KMS-11 (cell line): ENCODE measurements at regions not wholly inside any gene's neighbourhood (a gene's known extent, or its start where the extent isn't known, plus 50 kb on each side); places are given as distances from the start of the nearest gene placed in this dataset.

Experiments used
- H2AFZ ChIP-seq: fragments of 200-600 bp; sonication (generic); 2 replicates; pipeline ENCODE4 v1.6.1; 2016; ENCODE audit warnings: antibody characterized with exemption, mixed run types, low read depth
- H3K27ac ChIP-seq: fragments of 200-600 bp; sonication (generic); 2 replicates; pipeline ENCODE4 v1.6.1; 2016; ENCODE audit warnings: mild to moderate bottlenecking, mixed run types
- H3K27me3 ChIP-seq: fragments of 200-600 bp; sonication (generic); 2 replicates; pipeline ENCODE4 v1.6.1; 2017; ENCODE audit warnings: mild to moderate bottlenecking, low read depth, mixed run types, moderate library complexity; ENCODE audit not compliant: insufficient read depth
- H3K36me3 ChIP-seq: fragments of 200-600 bp; sonication (generic); 2 replicates; pipeline ENCODE4 v1.6.1; 2017; ENCODE audit warnings: mild to moderate bottlenecking, mixed run types; ENCODE audit not compliant: insufficient read depth
- H3K4me1 ChIP-seq: fragments of 200-600 bp; sonication (generic); 2 replicates; pipeline ENCODE4 v1.6.1; 2016; ENCODE audit warnings: mild to moderate bottlenecking, low read depth, mixed run types; ENCODE audit not compliant: poor library complexity, severe bottlenecking
- H3K4me2 ChIP-seq: fragments of 200-600 bp; sonication (generic); 2 replicates; pipeline ENCODE4 v1.7.0; 2016; ENCODE audit warnings: mild to moderate bottlenecking, mixed run types
- H3K4me3 ChIP-seq: fragments of 200-600 bp; sonication (generic); IDR thresholded peaks from 2 replicates; pipeline ENCODE4 v1.6.1; 2017; ENCODE audit warnings: low read depth, low read length, mixed read lengths; ENCODE audit not compliant: insufficient read depth
- H3K79me2 ChIP-seq: fragments of 200-600 bp; sonication (generic); 2 replicates; pipeline ENCODE4 v1.6.1; 2016; ENCODE audit warnings: low read depth, mixed run types; ENCODE audit not compliant: insufficient read depth
- H3K9ac ChIP-seq: fragments of 200-600 bp; sonication (generic); 2 replicates; pipeline ENCODE4 v1.6.1; 2016; ENCODE audit warnings: mild to moderate bottlenecking, mixed run types
- H4K20me1 ChIP-seq: fragments of 200-600 bp; sonication (generic); 2 replicates; pipeline ENCODE4 v1.6.1; 2016; ENCODE audit warnings: mild to moderate bottlenecking, mixed run types; ENCODE audit not compliant: insufficient read depth
- TF ChIP-seq, protein P1 (sequence below): fragments of 200-600 bp; sonication (generic); conservative IDR thresholded peaks from 2 replicates; pipeline ENCODE4 v1.6.1; 2017; ENCODE audit warnings: low read depth, mild to moderate bottlenecking, antibody characterized with exemption, low read length, moderate library complexity, mixed read lengths

GRCh38 chr12:75947156-75947723 lies 84.3 kb downstream of the PHLDA1 start:
- TF ChIP-seq, protein P1, sequence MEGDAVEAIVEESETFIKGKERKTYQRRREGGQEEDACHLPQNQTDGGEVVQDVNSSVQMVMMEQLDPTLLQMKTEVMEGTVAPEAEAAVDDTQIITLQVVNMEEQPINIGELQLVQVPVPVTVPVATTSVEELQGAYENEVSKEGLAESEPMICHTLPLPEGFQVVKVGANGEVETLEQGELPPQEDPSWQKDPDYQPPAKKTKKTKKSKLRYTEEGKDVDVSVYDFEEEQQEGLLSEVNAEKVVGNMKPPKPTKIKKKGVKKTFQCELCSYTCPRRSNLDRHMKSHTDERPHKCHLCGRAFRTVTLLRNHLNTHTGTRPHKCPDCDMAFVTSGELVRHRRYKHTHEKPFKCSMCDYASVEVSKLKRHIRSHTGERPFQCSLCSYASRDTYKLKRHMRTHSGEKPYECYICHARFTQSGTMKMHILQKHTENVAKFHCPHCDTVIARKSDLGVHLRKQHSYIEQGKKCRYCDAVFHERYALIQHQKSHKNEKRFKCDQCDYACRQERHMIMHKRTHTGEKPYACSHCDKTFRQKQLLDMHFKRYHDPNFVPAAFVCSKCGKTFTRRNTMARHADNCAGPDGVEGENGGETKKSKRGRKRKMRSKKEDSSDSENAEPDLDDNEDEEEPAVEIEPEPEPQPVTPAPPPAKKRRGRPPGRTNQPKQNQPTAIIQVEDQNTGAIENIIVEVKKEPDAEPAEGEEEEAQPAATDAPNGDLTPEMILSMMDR, result no peak
- H2AFZ ChIP-seq, result no peak overlapping the region
- no peak overlapping the region for H3K4me2 ChIP-seq
- no peak overlapping the region for H3K4me3 ChIP-seq
- no peaks in the 10 kb centered on the region for H4K20me1 ChIP-seq
- H3K79me2 ChIP-seq, result no peaks in the 10 kb centered on the region
- H3K4me1 ChIP-seq, result no peaks in the 10 kb centered on the region
- no peak overlapping the region for H3K27ac ChIP-seq
- no peak overlapping the region for H3K9ac ChIP-seq
- no peaks in the 10 kb centered on the region for H3K27me3 ChIP-seq
- no peaks in the 10 kb centered on the region for H3K36me3 ChIP-seq

DNA sequence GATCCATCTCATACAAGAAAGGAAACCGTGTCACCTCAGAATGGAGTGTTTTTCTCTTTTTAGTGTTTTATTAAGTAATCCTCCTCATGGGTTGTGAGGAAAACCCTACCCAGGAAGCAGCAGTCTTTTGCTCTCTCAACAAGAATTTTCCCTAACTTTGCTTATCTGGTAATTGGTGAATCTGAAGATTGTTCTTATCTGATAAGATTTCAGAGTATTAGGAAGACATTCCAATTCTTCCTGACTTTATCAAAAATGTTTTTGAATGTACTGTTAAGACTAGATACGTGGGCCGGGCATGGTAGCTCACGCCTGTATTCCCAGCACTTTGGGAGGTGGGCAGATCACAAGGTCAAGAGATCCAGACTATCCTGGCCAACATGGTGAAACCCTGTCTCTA lies 86.0 kb downstream of the PHLDA1 start:
- no peaks in the 10 kb centered on the region for H4K20me1 ChIP-seq
- no peak overlapping the region for H3K27ac ChIP-seq
- H3K79me2 ChIP-seq, result no peaks in the 10 kb centered on the region
- no peak overlapping the region for H2AFZ ChIP-seq
- H3K4me2 ChIP-seq, result no peak overlapping the region
- no peak overlapping the region for H3K4me3 ChIP-seq
- H3K4me1 ChIP-seq, result no peaks in the 10 kb centered on the region
- H3K36me3 ChIP-seq, result no peaks in the 10 kb centered on the region
- no peaks in the 10 kb centered on the region for H3K27me3 ChIP-seq
- no peak overlapping the region for H3K9ac ChIP-seq
- TF ChIP-seq, protein P1, result no peak

- no peak overlapping the region for H3K4me3 ChIP-seq
- H3K4me1 ChIP-seq, result no peaks in the 10 kb centered on the region
- H3K9ac ChIP-seq, result no peak overlapping the region
- TF ChIP-seq, protein P1, result no peak
- H3K4me2 ChIP-seq, result no peak overlapping the region
- no peaks in the 10 kb centered on the region for H4K20me1 ChIP-seq
- no peaks in the 10 kb centered on the region for H3K36me3 ChIP-seq
- H3K27me3 ChIP-seq, result no peaks in the 10 kb centered on the region
- H3K79me2 ChIP-seq, result no peaks in the 10 kb centered on the region
- no peak overlapping the region for H2AFZ ChIP-seq
- no peak overlapping the region for H3K27ac ChIP-seq
These were observed 86.6 kb downstream of the PHLDA1 start for GRCh38 chr12:75944905-75945432.

DNA sequence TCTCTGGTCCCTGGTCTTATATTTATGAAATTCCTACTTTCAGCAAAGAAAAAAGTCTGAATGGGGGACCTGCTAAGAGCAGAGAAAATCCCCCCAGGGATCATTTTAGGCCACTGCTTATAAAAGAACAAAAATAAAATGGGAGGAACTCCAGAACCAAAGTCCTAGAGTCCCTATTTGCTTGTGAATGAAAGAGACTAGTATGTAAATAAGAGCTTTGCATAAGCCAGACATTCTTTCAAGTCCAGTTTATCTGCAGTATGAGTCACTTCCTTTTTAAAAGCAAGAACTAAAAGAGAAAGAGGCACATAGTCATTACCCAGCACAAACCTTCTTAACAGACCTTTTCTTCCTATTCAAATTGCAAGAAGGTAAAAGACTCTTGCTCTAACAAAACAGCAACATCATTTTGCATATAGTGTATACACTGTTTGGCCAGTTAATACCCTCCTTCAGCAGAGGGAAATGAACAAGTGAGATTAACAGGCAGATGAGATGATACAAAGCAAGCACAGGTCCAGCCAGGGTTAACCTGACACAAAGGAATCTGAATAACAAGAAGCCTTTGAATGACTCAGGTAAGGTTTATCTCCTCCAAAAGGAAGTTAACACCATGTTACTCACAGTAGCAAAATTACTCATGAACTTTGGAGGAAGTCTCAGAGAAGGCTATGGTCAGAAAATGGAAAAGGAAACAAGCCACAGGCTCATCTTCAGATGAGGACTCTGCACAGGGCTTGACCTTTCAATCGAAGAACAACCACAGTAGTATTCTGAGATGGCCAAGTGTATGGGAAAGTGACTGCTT lies 87.3 kb downstream of the PHLDA1 start:
- Histone ChIP-seq H3K4me3 (no peak overlapping the region), H3K4me1 (no peaks in the 10 kb centered on the region), H3K79me2 (no peaks in the 10 kb centered on the region), H3K27ac (no peak overlapping the region), H2AFZ (no peak overlapping the region), H3K9ac (no peak overlapping the region), H3K36me3 (no peaks in the 10 kb centered on the region), H4K20me1 (no peaks in the 10 kb centered on the region), H3K4me2 (no peak overlapping the region), H3K27me3 (no peaks in the 10 kb centered on the region)
- TF ChIP-seq, protein P1, result no peak
